ENCODE measurements at regions not wholly inside any gene's neighbourhood (a gene's known extent, or its start where the extent isn't known, plus 50 kb on each side); places are given as distances from the start of the nearest gene placed in this dataset.

DNA sequence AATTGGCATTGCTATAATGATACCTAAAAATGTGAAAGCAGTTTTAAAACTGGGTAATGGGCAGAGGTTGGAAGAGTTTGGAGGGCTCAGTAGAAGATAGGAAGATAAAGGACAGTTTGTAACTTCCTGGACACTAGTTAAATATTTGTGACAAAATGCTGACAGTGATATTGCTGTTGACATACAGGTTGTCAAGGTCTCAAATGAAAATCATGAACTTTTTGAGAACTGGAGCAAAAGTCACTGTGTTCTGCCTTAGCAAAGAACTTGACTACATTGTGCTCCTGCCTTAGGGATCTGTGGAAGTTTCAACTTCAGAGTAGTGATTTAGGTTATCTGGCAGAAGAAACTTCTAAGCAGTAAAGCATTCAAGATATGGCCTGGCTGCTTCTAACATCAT, 113.7 kb upstream of the CD96 start:
- peaks cover 4 to 7% of the 10 kb centered on the region in 2 experiments; a peak in 4 of 5 replicates for H3K9me3 Mint-ChIP-seq
- Histone ChIP-seq H3K9me3 (ENCODE audit: control insufficient read depth, low read depth, low read length) (no peaks in the 10 kb centered on the region), H4K91ac (ENCODE audit: insufficient read length, low read depth, low read length) (no peak overlapping the region), H4K20me1 (ENCODE audit: control insufficient read depth, insufficient read depth, insufficient read length) (no peaks in the 10 kb centered on the region), H4K8ac (replicated peaks; ENCODE audit: insufficient read length, low read depth, low read length) (no peak overlapping the region), H3K56ac (ENCODE audit: insufficient read length, low read depth, low read length) (no peak overlapping the region), H3K18ac (ENCODE audit: insufficient read length, low read depth, low read length) (no peak overlapping the region), H3K23ac (ENCODE audit: insufficient read length, low read depth, low read length) (no peak overlapping the region), H3K79me1 (ENCODE audit: insufficient read depth, low read depth, low read length, poor library complexity, severe bottlenecking) (no peaks in the 10 kb centered on the region), H2AFZ (ENCODE audit: low read length) (no peak overlapping the region), H2BK120ac (ENCODE audit: low read depth, low read length, poor library complexity, severe bottlenecking) (no peak overlapping the region), H3K4me1 (ENCODE audit: insufficient read depth, low read length) (no peaks in the 10 kb centered on the region), H4K5ac (ENCODE audit: insufficient read length, low read depth, low read length) (no peak overlapping the region), H2BK20ac (ENCODE audit: low read depth, low read length, poor library complexity, severe bottlenecking) (no peak overlapping the region), H3K4ac (ENCODE audit: low read depth, low read length) (no peak overlapping the region), H2BK5ac (ENCODE audit: insufficient read length, low read length) (no peak overlapping the region), H3K4me2 (ENCODE audit: insufficient read depth, insufficient read length, low read length) (no peak overlapping the region), H2BK15ac (ENCODE audit: low read depth, low read length) (no peak overlapping the region), H2AK5ac (ENCODE audit: insufficient read length, low read length) (no peak overlapping the region), H3K14ac (ENCODE audit: insufficient read depth, low read length) (no peak overlapping the region), H3K79me2 (ENCODE audit: insufficient read depth, low read length) (no peaks in the 10 kb centered on the region), H3K27me3 (ENCODE audit: insufficient read depth, low read length) (no peaks in the 10 kb centered on the region), H2BK12ac (ENCODE audit: insufficient read length, low read depth, low read length) (no peak overlapping the region), H3K23me2 (ENCODE audit: insufficient read length, low read depth, low read length, poor library complexity, severe bottlenecking) (no peaks in the 10 kb centered on the region), H3K9ac (ENCODE audit: extremely low read depth, insufficient read length, low read length) (no peak overlapping the region), H3T11ph (ENCODE audit: low read length) (no peak overlapping the region), H3K27ac (ENCODE audit: insufficient read length, low read depth, low read length) (no peak overlapping the region)
- TF ChIP-seq, protein P1, sequence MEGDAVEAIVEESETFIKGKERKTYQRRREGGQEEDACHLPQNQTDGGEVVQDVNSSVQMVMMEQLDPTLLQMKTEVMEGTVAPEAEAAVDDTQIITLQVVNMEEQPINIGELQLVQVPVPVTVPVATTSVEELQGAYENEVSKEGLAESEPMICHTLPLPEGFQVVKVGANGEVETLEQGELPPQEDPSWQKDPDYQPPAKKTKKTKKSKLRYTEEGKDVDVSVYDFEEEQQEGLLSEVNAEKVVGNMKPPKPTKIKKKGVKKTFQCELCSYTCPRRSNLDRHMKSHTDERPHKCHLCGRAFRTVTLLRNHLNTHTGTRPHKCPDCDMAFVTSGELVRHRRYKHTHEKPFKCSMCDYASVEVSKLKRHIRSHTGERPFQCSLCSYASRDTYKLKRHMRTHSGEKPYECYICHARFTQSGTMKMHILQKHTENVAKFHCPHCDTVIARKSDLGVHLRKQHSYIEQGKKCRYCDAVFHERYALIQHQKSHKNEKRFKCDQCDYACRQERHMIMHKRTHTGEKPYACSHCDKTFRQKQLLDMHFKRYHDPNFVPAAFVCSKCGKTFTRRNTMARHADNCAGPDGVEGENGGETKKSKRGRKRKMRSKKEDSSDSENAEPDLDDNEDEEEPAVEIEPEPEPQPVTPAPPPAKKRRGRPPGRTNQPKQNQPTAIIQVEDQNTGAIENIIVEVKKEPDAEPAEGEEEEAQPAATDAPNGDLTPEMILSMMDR (conservative IDR thresholded peaks at IDR 0.05) = no peak
- H3K36me3 Mint-ChIP-seq (ENCODE audit: insufficient read depth in 1 of 3, low read depth in 3 of 3) = peaks cover 0 to 9% (median 6%) of the 10 kb centered on the region in 3 experiments; a peak in 2 of 7 replicates
- 0 out of 2 replicates have a peak, but pooled peaks cover 1% of the 10 kb centered on the region for H3K27me3 Mint-ChIP-seq (ENCODE audit: low read depth)
- H3K4me3 Mint-ChIP-seq = no peak overlapping the region
- H3K4me1 Mint-ChIP-seq = no peaks in the 10 kb centered on the region
- DNase-seq = no peak
- H3K27ac Mint-ChIP-seq = no peak overlapping the region
